MM.1S (cell line): ENCODE measurements at regions not wholly inside any gene's neighbourhood (a gene's known extent, or its start where the extent isn't known, plus 50 kb on each side); places are given as distances from the start of the nearest gene placed in this dataset.
"Not testable (repeated sequence)": the region's sequence is repeated elsewhere in the genome, so short reads cannot be mapped to it uniquely, and the experiment has no call there.

Source experiments
- CTCF ChIP-seq: fragments of 300-600 bp; sonication (generic); IDR thresholded peaks from 2 replicates; pipeline ENCODE4 v1.5.1; 2016; ENCODE audit warnings: antibody characterized with exemption, low read length, mixed read lengths
- EZH2phosphoT487 ChIP-seq: fragments of 300-600 bp; sonication (generic); IDR thresholded peaks from 2 replicates; pipeline ENCODE4 v1.6.1; 2018; ENCODE audit warnings: antibody characterized with exemption, low read length

- TF ChIP-seq CTCF, EZH2phosphoT487: not testable (repeated sequence)
Measured at GRCh38 chr9:63775092-63775426, 1510.0 kb downstream of the FOXD4L5 start.
